KMS-11 (cell line): ENCODE measurements at regions not wholly inside any gene's neighbourhood (a gene's known extent, or its start where the extent isn't known, plus 50 kb on each side); places are given as distances from the start of the nearest gene placed in this dataset.

ENCODE experiments used
- H2AFZ ChIP-seq: fragments of 200-600 bp; sonication (generic); 2 replicates; pipeline ENCODE4 v1.6.1; 2016; ENCODE audit warnings: antibody characterized with exemption, mixed run types, low read depth
- H3K27ac ChIP-seq: fragments of 200-600 bp; sonication (generic); 2 replicates; pipeline ENCODE4 v1.6.1; 2016; ENCODE audit warnings: mild to moderate bottlenecking, mixed run types
- H3K27me3 ChIP-seq: fragments of 200-600 bp; sonication (generic); 2 replicates; pipeline ENCODE4 v1.6.1; 2017; ENCODE audit warnings: mild to moderate bottlenecking, low read depth, mixed run types, moderate library complexity; ENCODE audit not compliant: insufficient read depth
- H3K36me3 ChIP-seq: fragments of 200-600 bp; sonication (generic); 2 replicates; pipeline ENCODE4 v1.6.1; 2017; ENCODE audit warnings: mild to moderate bottlenecking, mixed run types; ENCODE audit not compliant: insufficient read depth
- H3K4me1 ChIP-seq: fragments of 200-600 bp; sonication (generic); 2 replicates; pipeline ENCODE4 v1.6.1; 2016; ENCODE audit warnings: mild to moderate bottlenecking, low read depth, mixed run types; ENCODE audit not compliant: poor library complexity, severe bottlenecking
- H3K4me2 ChIP-seq: fragments of 200-600 bp; sonication (generic); 2 replicates; pipeline ENCODE4 v1.7.0; 2016; ENCODE audit warnings: mild to moderate bottlenecking, mixed run types
- H3K4me3 ChIP-seq: fragments of 200-600 bp; sonication (generic); IDR thresholded peaks from 2 replicates; pipeline ENCODE4 v1.6.1; 2017; ENCODE audit warnings: low read depth, low read length, mixed read lengths; ENCODE audit not compliant: insufficient read depth
- H3K79me2 ChIP-seq: fragments of 200-600 bp; sonication (generic); 2 replicates; pipeline ENCODE4 v1.6.1; 2016; ENCODE audit warnings: low read depth, mixed run types; ENCODE audit not compliant: insufficient read depth
- H3K9ac ChIP-seq: fragments of 200-600 bp; sonication (generic); 2 replicates; pipeline ENCODE4 v1.6.1; 2016; ENCODE audit warnings: mild to moderate bottlenecking, mixed run types
- H4K20me1 ChIP-seq: fragments of 200-600 bp; sonication (generic); 2 replicates; pipeline ENCODE4 v1.6.1; 2016; ENCODE audit warnings: mild to moderate bottlenecking, mixed run types; ENCODE audit not compliant: insufficient read depth
- CTCF ChIP-seq: fragments of 200-600 bp; sonication (generic); conservative IDR thresholded peaks from 2 replicates; pipeline ENCODE4 v1.6.1; 2017; ENCODE audit warnings: low read depth, mild to moderate bottlenecking, antibody characterized with exemption, low read length, moderate library complexity, mixed read lengths

- H4K20me1 ChIP-seq = no peaks in the 10 kb centered on the region
- H3K79me2 ChIP-seq = no peaks in the 10 kb centered on the region
- no peaks in the 10 kb centered on the region for H3K36me3 ChIP-seq
- H3K27me3 ChIP-seq = no peaks in the 10 kb centered on the region
- H3K4me2 ChIP-seq = no peak overlapping the region
- H3K27ac ChIP-seq = no peak overlapping the region
- H3K4me1 ChIP-seq = no peaks in the 10 kb centered on the region
- no peak overlapping the region for H2AFZ ChIP-seq
- TF ChIP-seq CTCF = no peak
- H3K4me3 ChIP-seq = no peak overlapping the region
- no peak overlapping the region for H3K9ac ChIP-seq
Measured at GRCh38 chr2:219769090-219769910, 141.9 kb downstream of the SLC4A3 start.

GRCh38 chr2:219772103-219772635 is 144.7 kb downstream of the SLC4A3 start:
- Histone ChIP-seq H2AFZ (no peak overlapping the region), H3K27ac (no peak overlapping the region), H3K27me3 (no peaks in the 10 kb centered on the region), H3K4me1 (no peaks in the 10 kb centered on the region), H3K4me2 (no peak overlapping the region), H4K20me1 (no peaks in the 10 kb centered on the region), H3K9ac (no peak overlapping the region), H3K4me3 (no peak overlapping the region), H3K79me2 (no peaks in the 10 kb centered on the region), H3K36me3 (no peaks in the 10 kb centered on the region)
- no peak for TF ChIP-seq CTCF

- Histone ChIP-seq H3K79me2 (no peaks in the 10 kb centered on the region), H3K4me1 (no peaks in the 10 kb centered on the region), H3K4me3 (no peak overlapping the region), H4K20me1 (no peaks in the 10 kb centered on the region), H3K27ac (no peak overlapping the region), H3K27me3 (no peaks in the 10 kb centered on the region), H3K36me3 (no peaks in the 10 kb centered on the region), H3K4me2 (no peak overlapping the region), H2AFZ (no peak overlapping the region), H3K9ac (no peak overlapping the region)
- no peak for TF ChIP-seq CTCF
Measured at GRCh38 chr2:219772697-219773096, 145.3 kb downstream of the SLC4A3 start.

GRCh38 chr2:219775506-219775905 is 148.1 kb downstream of the SLC4A3 start:
- Histone ChIP-seq H3K27ac (no peak overlapping the region), H3K4me3 (no peak overlapping the region), H3K4me1 (no peaks in the 10 kb centered on the region), H3K27me3 (no peaks in the 10 kb centered on the region), H3K9ac (no peak overlapping the region), H3K36me3 (no peaks in the 10 kb centered on the region), H3K79me2 (no peaks in the 10 kb centered on the region), H2AFZ (no peak overlapping the region), H4K20me1 (no peaks in the 10 kb centered on the region), H3K4me2 (no peak overlapping the region)
- TF ChIP-seq CTCF = no peak
